ENCODE measurements at regions not wholly inside any gene's neighbourhood (a gene's known extent, or its start where the extent isn't known, plus 50 kb on each side); places are given as distances from the start of the nearest gene placed in this dataset.

GRCh38 chr2:226376516-226377180, 423.0 kb downstream of the IRS1 start:
- DNase-seq, result no peak

GRCh38 chr2:226366920-226367319, 432.7 kb downstream of the IRS1 start:
- DNase-seq, result no peak

DNA sequence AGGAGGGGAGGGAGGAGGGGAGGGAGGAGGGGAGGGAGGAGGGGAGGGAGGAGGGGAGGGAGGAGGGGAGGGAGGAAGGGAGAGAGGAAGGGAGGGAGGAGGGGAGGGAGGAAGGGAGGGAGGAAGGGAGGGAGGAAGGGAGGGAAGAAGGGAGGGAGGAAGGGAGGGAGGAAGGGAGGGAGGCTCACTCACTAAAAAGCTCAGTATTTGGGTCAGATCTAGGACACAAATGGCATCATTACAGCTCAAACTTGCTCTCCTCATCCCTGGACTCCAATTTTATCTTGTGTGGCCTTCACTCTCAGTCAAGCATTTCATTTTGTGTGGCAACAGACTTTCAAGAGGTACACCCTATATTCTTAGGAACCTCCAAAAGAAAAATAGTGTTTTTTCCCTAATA, 435.4 kb downstream of the IRS1 start:
- DNase-seq, result no peak

DNA sequence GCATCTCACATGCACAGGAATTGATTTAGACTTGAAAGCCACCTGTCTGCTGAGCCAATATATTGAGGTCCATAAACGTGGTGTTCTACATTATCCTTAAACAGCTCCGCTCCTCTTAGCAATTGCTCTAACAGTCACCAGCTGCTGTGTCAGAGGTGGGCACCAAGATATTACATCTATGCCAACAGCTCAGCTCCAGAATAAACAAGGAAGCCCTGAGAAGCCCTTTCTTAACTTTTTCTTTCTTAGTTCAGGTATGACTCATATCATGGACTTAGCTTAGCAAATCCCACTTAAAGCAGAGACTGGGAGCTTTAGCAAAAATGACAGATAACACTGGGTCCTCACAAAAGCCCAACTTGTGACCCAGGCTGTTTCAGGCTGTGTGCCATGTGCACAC, 436.6 kb downstream of the IRS1 start:
- DNase-seq, result peak in 1 of 14 donors; percentile 1

GRCh38 chr2:226360658-226361057, 439.0 kb downstream of the IRS1 start:
- no peak for DNase-seq

- no peak for DNase-seq
Measured at GRCh38 chr2:226358688-226359087, 440.9 kb downstream of the IRS1 start.

DNA sequence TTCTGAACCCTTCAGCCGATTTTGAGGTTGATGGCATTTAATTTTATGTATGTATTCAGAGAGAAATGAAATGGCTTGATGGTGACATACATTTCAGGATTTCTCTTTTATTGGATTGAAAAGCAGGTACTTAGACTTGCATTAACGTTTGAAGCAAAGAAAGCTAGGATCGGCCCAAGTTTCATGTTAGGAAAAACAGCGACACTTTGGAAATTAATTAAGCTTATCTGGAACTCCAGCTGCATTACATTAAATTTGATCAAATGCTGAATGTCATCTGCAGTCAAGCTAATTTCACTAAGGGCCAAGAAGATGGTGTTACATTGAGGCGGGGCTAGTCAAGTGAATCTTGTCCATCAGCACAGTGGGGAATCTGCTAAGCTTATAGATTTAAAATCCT, 441.8 kb downstream of the IRS1 start:
- DNase-seq, result no peak

- no peak for DNase-seq
Measured at GRCh38 chr2:226355600-226355999, 444.0 kb downstream of the IRS1 start.

DNA sequence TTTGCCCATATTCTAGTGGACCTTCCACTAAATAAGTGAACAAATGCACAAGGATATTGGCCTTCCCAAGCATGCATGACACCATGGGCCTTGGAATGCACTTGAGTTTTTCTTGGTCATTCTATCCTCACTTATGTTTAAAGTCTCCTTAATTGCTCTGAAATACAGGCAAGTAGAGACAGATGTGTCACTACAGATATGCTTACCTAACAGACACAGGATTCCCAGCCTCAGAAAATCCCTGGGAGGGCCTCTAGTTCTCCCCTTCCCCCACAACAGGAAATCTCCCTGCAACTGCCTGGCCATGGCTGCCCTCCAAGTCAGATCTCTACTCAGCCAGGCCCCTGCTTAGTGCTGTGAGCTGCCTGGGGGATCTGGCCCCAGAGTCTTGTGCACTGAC, 445.2 kb downstream of the IRS1 start:
- no peak for DNase-seq

- DNase-seq, result no peak
Measured at GRCh38 chr2:226352941-226353560, 446.6 kb downstream of the IRS1 start.

DNA sequence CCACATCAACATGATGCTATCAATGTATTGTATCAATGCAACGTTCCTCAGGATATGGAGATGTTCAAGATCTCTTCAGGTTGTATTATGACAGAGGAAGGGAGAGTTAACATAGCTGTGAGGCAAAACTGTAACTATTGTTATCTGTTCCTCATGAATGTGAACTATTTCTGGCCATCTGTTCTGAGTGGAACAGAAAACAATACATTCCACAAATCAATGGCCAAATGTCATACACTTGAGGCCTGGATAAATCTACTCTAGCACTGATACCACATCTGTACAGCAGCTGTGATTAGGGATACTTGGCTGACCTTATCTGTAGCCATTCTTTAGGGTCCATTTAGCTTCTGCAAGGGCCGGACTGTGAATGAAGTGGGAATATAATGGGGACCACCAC, 447.9 kb downstream of the IRS1 start:
- DNase-seq, result no peak

GRCh38 chr2:226339616-226340015, 460.0 kb downstream of the IRS1 start:
- no peak for DNase-seq

DNA sequence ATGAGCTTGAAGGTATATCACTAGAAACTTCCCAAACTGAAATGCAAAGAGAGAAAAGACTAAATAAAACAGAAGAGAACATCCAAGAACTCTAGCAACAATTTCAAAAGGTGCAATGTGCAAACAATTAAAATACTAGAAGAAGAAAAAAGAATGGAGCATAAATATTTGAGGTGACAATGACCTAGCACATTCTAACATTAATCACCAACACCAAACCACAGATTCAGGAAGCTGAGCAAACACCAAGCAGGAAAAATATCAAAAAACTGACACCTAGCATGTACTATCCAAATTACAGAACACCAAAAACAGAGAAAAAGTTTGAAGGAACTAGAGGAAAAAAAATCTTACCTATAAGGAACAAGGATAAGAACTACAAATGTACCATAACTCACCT, 460.8 kb downstream of the IRS1 start:
- DNase-seq, result no peak

GRCh38 chr2:226337941-226338600, 461.5 kb downstream of the IRS1 start:
- DNase-seq, result no peak

GRCh38 chr2:226336283-226336682, 463.3 kb downstream of the IRS1 start:
- no peak for DNase-seq

DNA sequence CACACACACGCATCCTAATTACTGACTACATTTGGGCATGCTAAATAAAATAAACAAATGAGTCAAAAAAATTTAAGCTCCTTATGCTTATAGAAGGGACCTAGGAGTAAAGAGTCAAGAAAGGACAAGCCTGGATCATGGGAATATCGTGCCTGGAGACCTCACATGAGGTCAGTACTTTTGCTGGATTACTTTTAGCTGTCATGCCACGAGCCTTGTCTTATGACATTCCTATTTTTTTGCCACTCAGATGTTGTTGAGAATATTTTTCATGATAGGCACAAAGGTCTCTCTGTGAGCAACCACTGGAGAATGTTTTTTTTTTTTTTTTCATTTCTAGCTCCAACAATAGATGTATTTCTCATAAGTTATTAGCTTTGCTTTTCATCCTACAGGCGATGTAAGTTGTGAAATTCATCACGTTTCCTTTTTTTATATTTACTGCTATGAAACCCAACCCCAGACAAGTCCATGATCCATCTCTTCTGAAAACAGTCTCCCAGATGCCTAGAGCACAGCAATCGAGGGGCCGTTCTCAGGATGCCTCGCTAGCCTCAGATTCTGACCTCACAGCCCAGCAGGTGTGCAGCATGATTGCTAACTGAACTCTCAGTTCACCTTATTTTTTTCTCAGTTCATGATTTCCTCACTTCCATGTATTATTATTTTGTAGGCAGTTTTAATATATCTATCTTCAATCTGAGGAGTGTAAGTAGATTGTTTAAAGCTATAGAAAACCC, 464.5 kb downstream of the IRS1 start:
- DNase-seq, result no peak

DNA sequence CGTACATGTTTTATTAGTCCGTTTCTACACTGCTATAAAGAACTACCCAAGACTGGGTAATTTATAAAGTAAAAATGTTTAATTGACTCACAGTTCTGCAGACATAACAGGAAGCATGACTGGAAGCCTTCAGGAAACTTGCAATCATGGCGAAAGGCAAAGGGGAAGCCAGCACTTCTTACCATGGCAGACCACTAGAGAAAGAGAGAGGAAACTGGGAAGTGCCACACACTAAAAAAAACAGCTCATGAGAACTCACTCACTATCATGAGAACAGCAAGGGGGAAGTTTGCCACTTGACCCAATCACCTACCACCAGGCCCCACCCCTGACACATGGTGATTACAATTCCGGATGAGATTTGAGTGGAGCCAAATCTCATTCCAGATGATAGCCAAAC, 466.2 kb downstream of the IRS1 start:
- no peak for DNase-seq

DNA sequence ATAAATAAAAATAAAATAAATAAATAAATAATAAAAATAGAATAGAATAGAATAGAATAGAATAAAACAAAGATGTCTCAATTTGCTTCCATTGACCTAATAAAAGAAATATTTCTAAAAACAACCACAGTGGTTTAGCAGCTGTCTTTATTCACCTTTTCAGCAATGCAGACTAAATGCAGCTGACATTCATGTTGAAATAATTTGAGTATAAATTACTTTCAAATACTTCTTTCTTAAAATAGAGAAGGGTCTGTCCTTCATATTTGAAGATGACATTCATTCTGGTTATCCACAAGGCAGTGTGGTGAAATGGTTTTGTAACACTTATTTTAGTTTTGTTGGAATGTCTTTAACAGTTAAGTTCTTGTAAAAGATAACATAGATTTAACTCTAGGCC, 469.4 kb downstream of the IRS1 start:
- DNase-seq, result no peak

- no peak for DNase-seq
Measured at GRCh38 chr2:226329180-226329579, 470.4 kb downstream of the IRS1 start.

- DNase-seq, result no peak
Measured at GRCh38 chr2:226327830-226328229, 471.8 kb downstream of the IRS1 start.

DNA sequence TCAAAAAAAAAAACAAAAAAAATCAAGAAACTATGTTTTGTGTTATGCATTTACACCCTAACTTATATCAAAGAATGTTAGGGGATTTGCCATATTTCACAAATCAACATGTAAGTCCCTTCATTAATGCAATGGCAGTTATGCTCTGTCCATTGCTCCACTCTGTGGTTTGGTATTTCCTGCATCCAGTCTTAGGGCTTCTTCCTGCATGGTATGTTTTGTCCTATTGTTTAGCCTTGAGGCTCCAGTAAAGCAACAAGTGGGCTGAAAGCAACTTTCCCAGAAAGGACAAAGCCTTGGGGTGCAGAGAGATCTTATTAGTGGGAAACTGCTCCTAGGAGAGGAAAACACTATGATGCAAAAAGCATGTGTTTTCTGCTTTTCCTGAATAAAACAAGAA, 474.1 kb downstream of the IRS1 start:
- DNase-seq, result no peak

GRCh38 chr2:226320076-226320948, 479.3 kb downstream of the IRS1 start:
- no peak for DNase-seq

Data from C1 segment of cervical spinal cord (tissue), 14 donors.